MCF 10A (cell line): ENCODE measurements at regions not wholly inside any gene's neighbourhood (a gene's known extent, or its start where the extent isn't known, plus 50 kb on each side); places are given as distances from the start of the nearest gene placed in this dataset.

ENCODE experiments used
- BruUV-seq: library from RNA; stranded (reverse); fragments of 400-500 nt; replicated peaks from 2 replicates; lab custom pipeline; 2021; lab: Mats Ljungman, UMichigan
- CTCF ChIA-PET: fragments of 300-600 bp; sonication (Branson Sonifier 250); formaldehyde crosslinking; extraction: SDS; loops from one replicate; lab custom pipeline; 2021; ENCODE audit warnings: antibody characterized with exemption, inconsistent platforms; lab: Yijun Ruan, JAX
- POLR2A ChIA-PET: fragments of 300-600, 350-650 bp; sonication (Branson Sonifier 250); formaldehyde crosslinking; extraction: SDS; loops from one replicate; lab custom pipeline; 2020; ENCODE audit warnings: antibody characterized with exemption, inconsistent platforms; lab: Yijun Ruan, JAX
- DNase-seq: peaks from one replicate; pipeline ENCODE4 v3.0.0-alpha.2; 2018; ENCODE audit not compliant: unreplicated experiment
- H3K27ac Mint-ChIP-seq: one replicate; pipeline ENCODE4 v1.8.0; 2022; ENCODE audit warnings: mild to moderate bottlenecking, low read depth, mixed read lengths; ENCODE audit not compliant: unreplicated experiment
- H3K27me3 Mint-ChIP-seq: one replicate; pipeline ENCODE4 v1.8.0; 2022; ENCODE audit warnings: mixed read lengths; ENCODE audit not compliant: insufficient read depth, unreplicated experiment
- H3K36me3 Mint-ChIP-seq: one replicate; pipeline ENCODE4 v1.8.0; 2022; ENCODE audit warnings: mild to moderate bottlenecking, moderate library complexity, mixed read lengths; ENCODE audit not compliant: insufficient read depth, unreplicated experiment
- H3K4me1 Mint-ChIP-seq: one replicate; pipeline ENCODE4 v1.8.0; 2022; ENCODE audit warnings: mixed read lengths; ENCODE audit not compliant: insufficient read depth, unreplicated experiment
- H3K4me3 Mint-ChIP-seq: one replicate; pipeline ENCODE4 v1.8.0; 2022; ENCODE audit warnings: mild to moderate bottlenecking, moderate library complexity, mixed read lengths; ENCODE audit not compliant: unreplicated experiment
- H3K9me3 Mint-ChIP-seq: one replicate; pipeline ENCODE4 v1.8.0; 2022; ENCODE audit warnings: mixed read lengths; ENCODE audit not compliant: unreplicated experiment
- intact Hi-C: fragments of 100-400 bp; cut with micrococcal nuclease; formaldehyde crosslinking; loops from 2 replicates; pipeline ENCODE4 v1.14.1; 2022
- TF ChIP-seq, protein P1 (sequence below): fragments of 200-600 bp; IDR thresholded peaks from one replicate; pipeline ENCODE4 v1.8.0; 2022; ENCODE audit warnings: antibody characterized with exemption, mild to moderate bottlenecking; ENCODE audit not compliant: unreplicated experiment

- TF ChIP-seq, protein P1, sequence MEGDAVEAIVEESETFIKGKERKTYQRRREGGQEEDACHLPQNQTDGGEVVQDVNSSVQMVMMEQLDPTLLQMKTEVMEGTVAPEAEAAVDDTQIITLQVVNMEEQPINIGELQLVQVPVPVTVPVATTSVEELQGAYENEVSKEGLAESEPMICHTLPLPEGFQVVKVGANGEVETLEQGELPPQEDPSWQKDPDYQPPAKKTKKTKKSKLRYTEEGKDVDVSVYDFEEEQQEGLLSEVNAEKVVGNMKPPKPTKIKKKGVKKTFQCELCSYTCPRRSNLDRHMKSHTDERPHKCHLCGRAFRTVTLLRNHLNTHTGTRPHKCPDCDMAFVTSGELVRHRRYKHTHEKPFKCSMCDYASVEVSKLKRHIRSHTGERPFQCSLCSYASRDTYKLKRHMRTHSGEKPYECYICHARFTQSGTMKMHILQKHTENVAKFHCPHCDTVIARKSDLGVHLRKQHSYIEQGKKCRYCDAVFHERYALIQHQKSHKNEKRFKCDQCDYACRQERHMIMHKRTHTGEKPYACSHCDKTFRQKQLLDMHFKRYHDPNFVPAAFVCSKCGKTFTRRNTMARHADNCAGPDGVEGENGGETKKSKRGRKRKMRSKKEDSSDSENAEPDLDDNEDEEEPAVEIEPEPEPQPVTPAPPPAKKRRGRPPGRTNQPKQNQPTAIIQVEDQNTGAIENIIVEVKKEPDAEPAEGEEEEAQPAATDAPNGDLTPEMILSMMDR = no peak
- ChIA-PET POLR2A (interaction anchor here (0.8 to 1.2 kb wide), 3 partner anchors 10 to 64 kb away, joined by 3 to 4 read pairs (median 4); no protein-coding TSS in a partner anchor), CTCF (no interaction called here)
- intact Hi-C loops = no loop called here
- no peak overlapping the region for H3K27ac Mint-ChIP-seq
- H3K9me3 Mint-ChIP-seq = no peaks in the 10 kb centered on the region
- BruUV-seq = no TSS peak
- peaks cover 27% of the 10 kb centered on the region for H3K4me1 Mint-ChIP-seq
- H3K36me3 Mint-ChIP-seq = no peaks in the 10 kb centered on the region
- no peak for DNase-seq
- H3K27me3 Mint-ChIP-seq = no peaks in the 10 kb centered on the region
- H3K4me3 Mint-ChIP-seq = no peak overlapping the region
These were observed 74.9 kb upstream of the ZFHX3 start for GRCh38 chr16:73122604-73123391.

DNA sequence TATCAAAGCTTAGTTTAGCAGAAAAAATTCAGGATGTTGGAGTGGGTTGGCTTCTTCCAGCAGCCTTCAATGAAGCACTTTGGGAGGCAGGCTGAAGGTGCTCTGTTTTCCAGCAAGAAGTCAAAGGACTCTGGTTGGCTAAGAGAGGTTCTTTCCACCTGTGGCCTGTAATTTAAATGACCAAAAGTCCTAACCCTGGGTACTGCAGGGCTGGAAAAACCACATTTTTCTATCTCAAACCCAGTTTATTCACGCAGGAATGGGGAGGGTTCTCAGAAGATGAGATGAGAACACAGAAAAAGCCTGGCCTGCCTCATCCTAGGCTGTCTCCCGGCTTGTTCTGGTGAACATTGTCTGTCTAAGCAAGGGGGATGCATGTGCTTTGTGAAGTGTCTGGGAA is 68.6 kb upstream of the ZFHX3 start:
- Mint-ChIP-seq H3K4me1 (peaks cover 22% of the 10 kb centered on the region), H3K27me3 (no peaks in the 10 kb centered on the region), H3K4me3 (no peak overlapping the region), H3K27ac (no peak overlapping the region), H3K9me3 (no peaks in the 10 kb centered on the region), H3K36me3 (no peaks in the 10 kb centered on the region)
- DNase-seq = no peak
- intact Hi-C loops = no loop called here
- ChIA-PET POLR2A (no interaction called here), CTCF (no interaction called here)
- no TSS peak for BruUV-seq
- TF ChIP-seq, protein P1 = no peak

DNA sequence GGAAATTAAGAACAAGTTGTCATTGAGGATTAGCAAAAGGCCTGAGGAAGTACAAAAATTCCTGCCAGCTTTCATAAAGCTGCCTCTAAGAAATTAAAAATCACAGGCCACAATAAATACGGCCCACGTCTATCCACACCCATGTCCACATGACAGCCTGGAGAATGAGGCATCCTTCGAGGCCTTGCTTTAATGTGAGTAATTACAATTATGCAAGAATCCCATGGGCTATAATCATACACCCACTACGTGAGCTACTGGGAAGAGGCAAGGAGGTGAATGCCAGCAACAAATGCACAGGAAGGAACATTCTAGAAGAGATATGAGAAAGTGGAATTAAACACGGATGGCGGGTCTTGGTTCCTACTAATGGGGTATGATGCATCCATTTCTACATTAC is 65.4 kb upstream of the ZFHX3 start:
- Mint-ChIP-seq H3K4me3 (no peak overlapping the region), H3K9me3 (no peaks in the 10 kb centered on the region), H3K27ac (peak overlapping the region; percentile 100), H3K4me1 (peaks cover 17% of the 10 kb centered on the region), H3K27me3 (no peaks in the 10 kb centered on the region), H3K36me3 (no peaks in the 10 kb centered on the region)
- BruUV-seq = no TSS peak
- TF ChIP-seq, protein P1 = no peak
- ChIA-PET POLR2A (interaction anchor here (0.6 to 1.7 kb wide), 9 partner anchors 9 to 102 kb away, joined by 3 to 7 read pairs (median 4); no protein-coding TSS in a partner anchor), CTCF (interaction anchor here (0.9 kb wide), 1 partner anchor 44 kb away, joined by 4 read pairs; no protein-coding TSS in a partner anchor)
- peak; percentile 87 for DNase-seq
- intact Hi-C loops = loop anchor here (1.0 to 5.0 kb wide), 3 partner anchors 31 to 63 kb away; no protein-coding TSS in a partner anchor

DNA sequence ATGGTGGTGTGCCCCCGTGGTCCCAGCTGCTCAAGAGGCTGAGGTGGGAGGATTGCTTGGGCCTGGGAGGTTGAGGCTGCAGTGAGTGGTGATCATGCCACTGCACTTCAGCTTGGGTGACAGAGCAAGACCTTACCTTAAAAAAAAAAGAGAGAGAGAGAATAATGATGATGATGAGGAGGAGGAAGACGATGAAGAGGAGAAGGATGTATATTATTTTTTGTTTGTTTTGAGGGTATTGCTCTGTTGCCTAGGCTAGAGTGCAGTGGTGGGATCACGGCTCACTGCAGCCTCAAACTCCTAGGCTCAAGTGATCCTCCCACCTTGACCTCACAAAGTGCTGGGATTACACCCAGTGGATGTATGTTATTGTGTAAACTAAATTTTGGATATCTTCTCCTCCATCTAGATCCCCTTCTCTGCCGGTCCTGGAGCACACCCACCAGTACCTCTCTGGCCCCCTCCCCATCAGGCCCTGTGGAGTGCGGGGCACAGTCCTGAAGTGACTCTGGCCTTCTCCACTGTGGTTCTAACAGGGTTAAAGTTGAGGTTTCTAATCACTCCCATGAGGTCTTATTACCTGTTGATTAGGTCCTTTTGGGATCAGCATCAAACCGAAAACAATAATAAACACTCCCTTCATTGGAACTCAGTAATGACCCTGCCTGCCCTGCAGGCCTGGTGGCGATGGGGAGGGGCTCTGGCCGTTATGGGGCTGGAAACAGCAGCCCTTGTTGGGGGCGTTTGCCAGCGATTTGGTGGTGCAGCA is 60.5 kb upstream of the ZFHX3 start:
- BruUV-seq = no TSS peak
- POLR2A ChIA-PET = no interaction called here

More for the DNA sequence above, 60.5 kb upstream of the ZFHX3 start:
- intact Hi-C loops = no loop called here
- H3K27me3 Mint-ChIP-seq = no peaks in the 10 kb centered on the region
- H3K4me1 Mint-ChIP-seq = peaks cover 14% of the 10 kb centered on the region
- no peaks in the 10 kb centered on the region for H3K9me3 Mint-ChIP-seq
- CTCF ChIA-PET = interaction anchor here (0.6 kb wide), 1 partner anchor 106 kb away, joined by 4 read pairs; no protein-coding TSS in a partner anchor
- TF ChIP-seq, protein P1 = no peak
- H3K4me3 Mint-ChIP-seq = no peak overlapping the region
- no peak for DNase-seq
- H3K27ac Mint-ChIP-seq = no peak overlapping the region
- no peaks in the 10 kb centered on the region for H3K36me3 Mint-ChIP-seq
